DND-41 (cell line): ENCODE measurements at regions not wholly inside any gene's neighbourhood (a gene's known extent, or its start where the extent isn't known, plus 50 kb on each side); places are given as distances from the start of the nearest gene placed in this dataset.
"Not testable (repeated sequence)": the region's sequence is repeated elsewhere in the genome, so short reads cannot be mapped to it uniquely, and the experiment has no call there.

Experiments
- ATAC-seq: fragments of 200-7000 bp; cut with Tn5 transposase; 3 replicates; pipeline ENCODE4 v1.9.1; 2021; ENCODE audit warnings: low read depth; ENCODE audit not compliant: insufficient read depth
- DNase-seq: peaks from one replicate; pipeline ENCODE4 v3.0.0-alpha.2; 2020
- H2AFZ ChIP-seq: 2 replicates; pipeline ENCODE4 v1.6.0; 2012; ENCODE audit warnings: low read depth, low read length
- H3K27ac ChIP-seq: 2 replicates; pipeline ENCODE4 v1.5.1; 2012; ENCODE audit warnings: low read length, inconsistent platforms
- H3K27me3 ChIP-seq: fragments of 200-600 bp; sonication (generic); 2 replicates; pipeline ENCODE4 v1.6.0; 2012; ENCODE audit warnings: low read length, mild to moderate bottlenecking, inconsistent platforms; ENCODE audit not compliant: insufficient read depth, poor library complexity
- H3K36me3 ChIP-seq: 2 replicates; pipeline ENCODE4 v1.5.1; 2012; ENCODE audit warnings: low read length, inconsistent platforms; ENCODE audit not compliant: insufficient read depth
- H3K4me1 ChIP-seq: 2 replicates; pipeline ENCODE4 v1.5.1; 2012; ENCODE audit warnings: mild to moderate bottlenecking, low read length; ENCODE audit not compliant: insufficient read depth
- H3K4me2 ChIP-seq: 2 replicates; pipeline ENCODE4 v1.6.0; 2012; ENCODE audit warnings: mild to moderate bottlenecking, moderate library complexity, low read length, inconsistent platforms; ENCODE audit not compliant: insufficient read depth
- H3K4me3 ChIP-seq, 2 experiments: fragments of 200-600 bp in 1 of 2; shearing (Covaris generic) in 1 of 2; 2 replicates each; pipeline ENCODE4 v1.5.1; 2012 to 2016; ENCODE audit warnings: inconsistent platforms in 2 of 2, low read length in 2 of 2, mild to moderate bottlenecking in 2 of 2, low read depth in 1 of 2, moderate library complexity in 1 of 2
- H3K79me2 ChIP-seq: 2 replicates; pipeline ENCODE4 v1.6.0; 2012; ENCODE audit warnings: low read length, inconsistent platforms; ENCODE audit not compliant: insufficient read depth
- H3K9ac ChIP-seq: 2 replicates; pipeline ENCODE4 v1.6.0; 2012; ENCODE audit warnings: low read depth, mild to moderate bottlenecking, inconsistent platforms, low read length, moderate library complexity
- H3K9me3 ChIP-seq: 2 replicates; pipeline ENCODE4 v1.5.1; 2012; ENCODE audit warnings: low read length, moderate library complexity, mild to moderate bottlenecking, inconsistent platforms; ENCODE audit not compliant: insufficient read depth, severe bottlenecking
- H4K20me1 ChIP-seq: 2 replicates; pipeline ENCODE4 v1.6.0; 2012; ENCODE audit warnings: low read length; ENCODE audit not compliant: insufficient read depth
- EZH2 ChIP-seq: IDR thresholded peaks from 3 replicates; pipeline ENCODE4 v1.6.1; 2012; ENCODE audit warnings: borderline replicate concordance, low read depth, mild to moderate bottlenecking, moderate library complexity, low read length, inconsistent platforms; ENCODE audit not compliant: severe bottlenecking
- TF ChIP-seq, protein P1 (sequence below): IDR thresholded peaks from 2 replicates; pipeline ENCODE4 v1.5.1; 2012; ENCODE audit warnings: borderline replicate concordance, low read length, moderate library complexity, mild to moderate bottlenecking; ENCODE audit not compliant: poor library complexity, severe bottlenecking; ENCODE audit errors: extremely low read depth

DNA sequence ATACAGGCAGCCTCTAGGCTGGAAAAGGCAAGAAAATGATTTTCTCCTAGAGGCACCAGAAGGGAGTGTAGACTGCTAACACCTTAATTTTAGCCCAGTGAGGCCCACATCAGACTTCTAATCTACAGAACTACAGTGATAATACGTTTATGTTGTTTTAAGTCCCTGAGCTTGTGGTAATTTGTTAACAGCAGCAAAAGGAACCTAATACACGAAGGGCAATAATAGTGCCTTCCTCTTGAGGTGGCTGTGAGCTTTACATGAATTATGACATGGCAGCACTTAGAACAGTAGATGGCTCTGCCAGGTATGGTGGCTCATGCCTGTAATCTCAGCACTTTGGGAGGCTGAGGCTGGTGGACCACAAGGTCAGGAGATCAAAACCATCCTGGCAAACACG is 118.8 kb downstream of the ZNF664 start:
- no peaks in the 10 kb centered on the region for H3K79me2 ChIP-seq
- no peak overlapping the region for H3K9ac ChIP-seq
- no peak for ATAC-seq
- no peaks in the 10 kb centered on the region for H3K36me3 ChIP-seq
- H3K4me1 ChIP-seq, result no peaks in the 10 kb centered on the region
- peaks cover 7% of the 10 kb centered on the region for H3K9me3 ChIP-seq
- H3K4me2 ChIP-seq, result no peak overlapping the region
- no peak overlapping the region for H3K4me3 ChIP-seq
- TF ChIP-seq EZH2, result no peak
- TF ChIP-seq, protein P1, sequence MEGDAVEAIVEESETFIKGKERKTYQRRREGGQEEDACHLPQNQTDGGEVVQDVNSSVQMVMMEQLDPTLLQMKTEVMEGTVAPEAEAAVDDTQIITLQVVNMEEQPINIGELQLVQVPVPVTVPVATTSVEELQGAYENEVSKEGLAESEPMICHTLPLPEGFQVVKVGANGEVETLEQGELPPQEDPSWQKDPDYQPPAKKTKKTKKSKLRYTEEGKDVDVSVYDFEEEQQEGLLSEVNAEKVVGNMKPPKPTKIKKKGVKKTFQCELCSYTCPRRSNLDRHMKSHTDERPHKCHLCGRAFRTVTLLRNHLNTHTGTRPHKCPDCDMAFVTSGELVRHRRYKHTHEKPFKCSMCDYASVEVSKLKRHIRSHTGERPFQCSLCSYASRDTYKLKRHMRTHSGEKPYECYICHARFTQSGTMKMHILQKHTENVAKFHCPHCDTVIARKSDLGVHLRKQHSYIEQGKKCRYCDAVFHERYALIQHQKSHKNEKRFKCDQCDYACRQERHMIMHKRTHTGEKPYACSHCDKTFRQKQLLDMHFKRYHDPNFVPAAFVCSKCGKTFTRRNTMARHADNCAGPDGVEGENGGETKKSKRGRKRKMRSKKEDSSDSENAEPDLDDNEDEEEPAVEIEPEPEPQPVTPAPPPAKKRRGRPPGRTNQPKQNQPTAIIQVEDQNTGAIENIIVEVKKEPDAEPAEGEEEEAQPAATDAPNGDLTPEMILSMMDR, result no peak
- DNase-seq, result no peak
- H4K20me1 ChIP-seq, result no peaks in the 10 kb centered on the region
- H3K27ac ChIP-seq, result no peak overlapping the region
- no peaks in the 10 kb centered on the region for H3K27me3 ChIP-seq
- H2AFZ ChIP-seq, result no peak overlapping the region

DNA sequence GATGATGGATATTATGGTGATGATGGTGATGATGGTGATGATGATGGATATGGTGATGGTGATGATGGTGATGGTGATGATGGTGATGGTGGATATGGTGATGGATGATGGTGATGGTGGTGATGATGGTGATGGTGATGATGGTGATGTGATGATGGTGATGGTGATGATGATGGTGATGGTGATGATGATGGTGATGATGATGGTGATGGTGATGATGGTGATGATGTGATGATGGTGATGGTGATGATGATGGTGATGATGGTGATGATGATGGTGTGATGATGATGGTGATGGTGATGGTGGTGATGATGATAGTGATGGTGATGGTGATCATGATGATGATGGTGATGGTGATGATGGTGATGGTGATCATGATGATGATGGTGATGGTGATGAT is 119.5 kb downstream of the ZNF664 start:
- not testable (repeated sequence) for H2AFZ ChIP-seq, H3K9ac ChIP-seq, H3K4me1 ChIP-seq, H4K20me1 ChIP-seq, DNase-seq, H3K4me2 ChIP-seq, H3K27me3 ChIP-seq, ATAC-seq, H3K36me3 ChIP-seq, H3K79me2 ChIP-seq, H3K9me3 ChIP-seq, H3K4me3 ChIP-seq, H3K27ac ChIP-seq

DNA sequence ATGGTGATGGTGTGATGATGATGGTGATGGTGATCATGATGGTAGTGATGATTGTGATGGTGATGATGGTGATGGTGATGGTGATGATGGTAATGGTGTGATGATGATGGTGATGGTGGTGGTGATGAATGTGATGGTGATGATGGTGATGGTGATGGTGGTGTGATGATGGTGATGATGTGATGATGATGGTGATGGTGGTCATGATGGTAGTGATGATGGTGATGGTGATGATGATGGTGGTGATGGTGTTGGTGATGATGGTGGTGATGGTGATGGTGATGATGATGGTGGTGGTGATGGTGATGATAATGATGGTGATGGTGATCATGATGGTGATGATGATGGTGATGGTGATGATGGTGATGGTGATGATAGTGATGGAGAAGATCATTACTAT is 120.3 kb downstream of the ZNF664 start:
- H3K36me3 ChIP-seq, result no peaks in the 10 kb centered on the region
- H3K4me3 ChIP-seq, result no peak overlapping the region
- H3K9ac ChIP-seq, result no peak overlapping the region
- no peak overlapping the region for H3K4me2 ChIP-seq
- no peaks in the 10 kb centered on the region for H3K27me3 ChIP-seq
- no peaks in the 10 kb centered on the region for H3K4me1 ChIP-seq
- TF ChIP-seq, protein P1, result no peak
- no peak for TF ChIP-seq EZH2
- peaks cover 7% of the 10 kb centered on the region for H3K9me3 ChIP-seq
- no peak overlapping the region for H3K27ac ChIP-seq
- DNase-seq (no peak), ATAC-seq (no peak)
- H2AFZ ChIP-seq, result no peak overlapping the region
- no peaks in the 10 kb centered on the region for H3K79me2 ChIP-seq
- no peaks in the 10 kb centered on the region for H4K20me1 ChIP-seq

DNA sequence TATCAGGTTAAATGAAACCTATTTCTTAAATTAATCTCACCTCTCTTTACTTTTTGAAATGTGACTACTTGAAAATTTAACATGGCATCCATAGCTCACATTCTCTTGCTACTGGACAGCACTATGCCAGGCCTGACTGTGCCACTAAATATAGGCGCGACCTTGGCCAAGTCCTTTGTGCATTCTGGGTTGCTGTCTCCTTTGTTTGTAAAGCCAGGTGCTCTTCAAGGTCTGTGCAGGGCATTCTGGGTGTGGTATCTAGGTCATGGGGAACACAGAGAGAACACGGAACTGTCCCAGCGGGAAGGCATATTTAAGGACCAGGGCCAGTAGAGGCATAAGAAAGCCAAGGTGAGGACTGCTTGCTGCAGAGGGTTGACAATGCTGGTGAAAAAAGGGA is 121.2 kb downstream of the ZNF664 start:
- no peak overlapping the region for H3K27ac ChIP-seq
- H3K4me1 ChIP-seq, result no peaks in the 10 kb centered on the region
- no peak for DNase-seq
- no peak for ATAC-seq
- no peak overlapping the region for H2AFZ ChIP-seq
- TF ChIP-seq EZH2, result no peak
- no peaks in the 10 kb centered on the region for H3K36me3 ChIP-seq
- peaks cover 7% of the 10 kb centered on the region for H3K9me3 ChIP-seq
- no peaks in the 10 kb centered on the region for H3K27me3 ChIP-seq
- no peaks in the 10 kb centered on the region for H4K20me1 ChIP-seq
- no peaks in the 10 kb centered on the region for H3K79me2 ChIP-seq
- H3K9ac ChIP-seq, result no peak overlapping the region
- H3K4me2 ChIP-seq, result no peak overlapping the region
- no peak overlapping the region for H3K4me3 ChIP-seq
